Endothelial cell of hepatic sinusoid (primary cell): ENCODE measurements at regions not wholly inside any gene's neighbourhood (a gene's known extent, or its start where the extent isn't known, plus 50 kb on each side); places are given as distances from the start of the nearest gene placed in this dataset.
"Not testable (repeated sequence)": the region's sequence is repeated elsewhere in the genome, so short reads cannot be mapped to it uniquely, and the experiment has no call there.

Experiments
- in situ Hi-C: cut with HindIII; loops from 2 replicates; pipeline ENCODE4 v1.10.0; 2017; ENCODE audit warnings: low sequenced_read_pairs

DNA sequence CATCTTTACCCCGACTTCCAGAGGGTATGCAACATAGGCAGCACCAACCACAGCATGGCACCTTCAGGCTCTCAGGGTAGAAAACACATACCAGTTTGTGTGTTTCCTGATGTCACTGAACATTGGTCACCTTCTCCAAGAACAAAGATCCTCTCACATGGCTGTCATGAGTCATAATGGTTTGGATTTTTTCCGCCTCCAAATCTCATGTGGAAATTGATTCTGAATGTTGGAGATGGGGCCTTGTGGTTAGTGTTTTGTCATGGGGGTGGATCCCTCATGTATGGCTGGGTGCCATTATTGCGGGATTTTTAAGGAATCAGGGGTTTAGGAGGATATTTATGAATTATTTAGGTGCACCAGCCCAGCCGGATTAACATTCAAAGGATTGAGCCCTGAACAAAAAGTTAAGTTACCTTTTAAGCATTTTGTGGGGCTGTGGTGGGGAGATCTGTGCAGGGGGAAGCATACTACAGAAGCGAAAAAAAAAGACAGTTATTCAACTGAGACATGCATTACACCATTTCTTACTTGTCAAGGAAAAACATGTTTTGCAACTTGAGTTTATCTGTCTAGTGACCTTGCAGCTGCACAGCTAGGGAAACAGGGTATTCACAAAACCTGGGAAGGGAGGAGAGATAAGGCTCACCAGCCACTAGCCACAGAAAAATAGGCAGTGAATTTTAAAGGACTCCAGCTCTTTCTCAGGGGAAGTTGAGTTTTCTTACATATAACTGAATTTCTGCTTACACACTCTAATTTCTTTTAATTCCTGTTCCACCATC, 774.1 kb upstream of the AUTS2 start:
- in situ Hi-C loops: no loop called here

GRCh38 chr7:68828575-68828974, 769.7 kb upstream of the AUTS2 start:
- in situ Hi-C loops: no loop called here

- in situ Hi-C loops: no loop called here
These were observed 764.9 kb upstream of the AUTS2 start for GRCh38 chr7:68833422-68833821.

DNA sequence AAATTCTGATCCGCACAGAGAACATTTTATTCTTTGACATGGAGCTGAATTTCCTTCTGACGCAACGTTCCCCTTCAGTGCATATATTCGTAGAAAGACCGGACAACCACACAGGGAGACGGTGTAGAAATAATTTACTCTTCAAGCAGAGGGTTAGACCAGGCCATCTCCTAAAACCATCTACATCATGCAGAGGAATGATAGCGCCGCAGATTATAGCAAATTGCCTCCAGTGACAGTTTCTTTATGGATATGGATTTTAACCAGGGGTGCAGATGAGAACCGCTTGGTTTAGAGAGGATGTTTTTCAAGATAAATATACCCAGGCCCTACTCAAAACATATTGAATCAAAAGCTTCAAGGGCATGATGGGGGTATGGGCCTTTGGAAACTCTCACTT, 759.3 kb upstream of the AUTS2 start:
- in situ Hi-C loops: no loop called here

- in situ Hi-C loops: no loop called here
These were observed 757.3 kb upstream of the AUTS2 start for GRCh38 chr7:68840991-68841390.

DNA sequence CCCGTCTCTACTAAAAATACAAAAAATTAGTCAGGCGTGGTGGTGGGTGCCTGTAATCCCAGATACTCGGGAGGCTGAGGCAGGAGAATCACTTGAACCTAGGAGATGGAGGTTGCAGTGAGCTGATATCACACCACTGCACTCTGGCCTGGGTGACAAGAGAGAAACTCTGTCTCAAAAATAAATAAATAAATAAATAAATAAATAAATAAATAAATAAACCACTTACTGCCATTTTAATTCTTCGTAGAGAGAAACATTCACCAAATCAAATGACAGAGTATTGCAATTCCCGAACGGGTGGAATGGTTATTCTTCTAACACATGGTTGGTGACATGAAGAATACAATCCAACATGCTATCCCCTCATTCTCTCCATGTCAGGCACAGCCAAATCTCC, 754.3 kb upstream of the AUTS2 start:
- in situ Hi-C loops: not testable (repeated sequence)

DNA sequence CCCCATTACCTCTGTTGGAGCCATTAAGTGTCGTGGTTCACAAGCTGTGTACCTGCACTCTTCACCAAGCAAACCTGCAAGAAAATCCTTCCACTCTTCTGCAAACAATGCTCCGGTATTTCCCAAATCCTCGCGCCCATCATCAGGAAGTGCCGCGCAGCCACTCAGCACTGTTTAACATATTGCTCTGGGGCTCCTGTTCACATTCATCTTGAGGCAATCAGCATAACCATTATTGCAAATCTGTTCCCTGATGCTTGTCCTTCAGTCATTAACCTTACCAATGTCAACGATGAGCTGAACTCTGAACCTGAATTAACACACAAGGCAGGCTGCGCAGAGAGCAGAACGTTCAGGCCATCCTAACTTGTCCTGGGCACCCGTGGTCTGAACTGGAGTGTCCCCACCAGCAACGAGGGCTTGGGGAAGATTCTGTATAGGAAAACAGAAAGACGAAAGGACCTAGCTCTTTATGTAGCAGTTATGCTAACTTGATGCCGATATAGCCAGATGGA, 751.4 kb upstream of the AUTS2 start:
- in situ Hi-C loops: no loop called here

- in situ Hi-C loops: no loop called here
These were observed 745.0 kb upstream of the AUTS2 start for GRCh38 chr7:68853254-68853653.

DNA sequence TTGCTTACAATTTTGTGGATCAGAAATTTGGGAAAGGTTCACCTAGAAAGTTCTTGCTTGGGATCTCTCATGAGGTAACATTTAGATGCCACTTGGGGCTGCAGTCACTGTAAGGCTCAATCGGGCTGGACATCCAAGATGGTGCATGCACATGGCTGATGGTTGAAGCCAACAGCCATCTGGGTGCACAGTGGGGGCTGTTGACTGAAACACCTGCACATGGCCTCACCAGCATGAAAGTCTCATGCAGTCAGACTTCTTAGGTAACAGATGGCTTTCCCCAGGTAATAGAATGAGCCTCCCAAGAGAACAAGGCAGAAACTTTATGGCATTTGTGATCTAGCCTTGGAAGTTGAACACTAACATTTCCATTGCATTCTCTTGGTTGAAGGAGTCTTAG, 740.7 kb upstream of the AUTS2 start:
- in situ Hi-C loops: no loop called here

DNA sequence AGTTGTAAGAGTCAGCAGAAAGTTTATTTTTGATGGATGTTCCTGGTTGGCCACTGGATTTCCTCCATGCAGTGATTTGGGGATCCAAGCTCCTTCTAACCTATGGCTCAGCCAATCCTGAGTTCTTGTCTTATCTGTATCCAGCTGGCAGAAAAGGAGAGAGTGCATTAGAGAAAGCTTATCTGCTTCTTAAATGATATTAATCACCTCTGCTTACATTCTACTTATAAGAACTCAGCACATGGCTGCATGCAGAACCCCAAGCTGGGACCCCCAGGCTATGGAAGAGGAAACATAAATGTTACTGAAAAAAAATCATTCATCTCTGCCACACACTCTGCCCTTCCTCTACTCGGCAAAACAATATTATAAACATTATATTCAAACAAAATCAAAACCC, 739.8 kb upstream of the AUTS2 start:
- in situ Hi-C loops: no loop called here

DNA sequence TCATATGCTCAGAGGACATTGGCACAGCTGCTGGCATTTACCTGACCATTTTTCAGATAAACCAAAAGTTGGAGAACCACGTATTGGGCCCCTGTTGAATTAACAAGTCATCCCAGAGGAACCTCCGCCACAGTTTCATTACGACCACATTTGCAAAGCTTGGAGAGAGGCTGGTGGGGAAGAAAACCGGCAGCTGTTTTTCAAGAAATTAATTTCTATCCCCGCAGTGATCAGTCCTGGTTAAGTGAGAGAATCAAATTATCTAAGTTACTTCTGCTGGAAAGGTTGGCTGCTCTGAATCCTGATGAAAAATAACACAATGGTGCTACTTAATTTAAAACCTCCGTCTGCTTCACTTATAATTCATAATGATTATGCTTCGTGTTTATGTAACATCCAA, 737.1 kb upstream of the AUTS2 start:
- in situ Hi-C loops: no loop called here

DNA sequence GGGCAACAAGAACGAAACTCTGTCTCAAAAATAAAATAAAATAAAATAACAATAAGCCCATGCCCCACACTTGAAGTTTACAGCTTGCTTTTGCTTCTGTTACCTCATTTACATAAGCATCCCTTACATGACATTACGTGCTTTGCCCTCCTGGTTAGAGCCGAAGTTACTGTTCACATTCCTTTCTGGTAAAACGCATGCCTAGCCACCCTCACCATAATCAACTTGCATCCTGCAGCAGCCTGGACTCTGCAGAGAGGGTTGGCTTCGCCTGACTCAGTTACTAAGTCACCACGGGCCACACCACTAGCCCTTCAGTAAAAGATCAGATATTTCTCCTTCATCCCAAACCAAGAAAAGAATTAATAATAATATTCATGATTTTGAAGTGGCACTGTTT, 736.0 kb upstream of the AUTS2 start:
- in situ Hi-C loops: no loop called here

DNA sequence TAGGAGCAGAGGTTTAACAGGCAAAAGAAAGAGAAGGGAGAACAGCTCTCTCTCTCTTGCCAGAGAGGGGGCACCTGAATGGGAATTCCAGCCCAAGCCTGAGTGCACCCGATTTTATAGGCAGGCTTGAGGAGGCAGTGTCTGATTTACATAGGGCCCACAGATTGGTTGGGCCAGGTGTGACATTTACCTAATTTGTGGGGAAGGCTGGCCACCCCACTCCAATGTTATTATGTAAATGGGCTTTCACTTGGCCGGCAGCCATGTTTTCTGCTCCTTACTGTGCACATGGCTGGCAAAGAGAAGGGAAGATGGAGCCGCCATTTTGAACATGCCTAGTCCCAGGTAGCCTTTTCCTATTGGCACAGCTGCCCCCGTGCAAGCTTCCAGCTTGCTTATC, 735.5 kb upstream of the AUTS2 start:
- in situ Hi-C loops: no loop called here

DNA sequence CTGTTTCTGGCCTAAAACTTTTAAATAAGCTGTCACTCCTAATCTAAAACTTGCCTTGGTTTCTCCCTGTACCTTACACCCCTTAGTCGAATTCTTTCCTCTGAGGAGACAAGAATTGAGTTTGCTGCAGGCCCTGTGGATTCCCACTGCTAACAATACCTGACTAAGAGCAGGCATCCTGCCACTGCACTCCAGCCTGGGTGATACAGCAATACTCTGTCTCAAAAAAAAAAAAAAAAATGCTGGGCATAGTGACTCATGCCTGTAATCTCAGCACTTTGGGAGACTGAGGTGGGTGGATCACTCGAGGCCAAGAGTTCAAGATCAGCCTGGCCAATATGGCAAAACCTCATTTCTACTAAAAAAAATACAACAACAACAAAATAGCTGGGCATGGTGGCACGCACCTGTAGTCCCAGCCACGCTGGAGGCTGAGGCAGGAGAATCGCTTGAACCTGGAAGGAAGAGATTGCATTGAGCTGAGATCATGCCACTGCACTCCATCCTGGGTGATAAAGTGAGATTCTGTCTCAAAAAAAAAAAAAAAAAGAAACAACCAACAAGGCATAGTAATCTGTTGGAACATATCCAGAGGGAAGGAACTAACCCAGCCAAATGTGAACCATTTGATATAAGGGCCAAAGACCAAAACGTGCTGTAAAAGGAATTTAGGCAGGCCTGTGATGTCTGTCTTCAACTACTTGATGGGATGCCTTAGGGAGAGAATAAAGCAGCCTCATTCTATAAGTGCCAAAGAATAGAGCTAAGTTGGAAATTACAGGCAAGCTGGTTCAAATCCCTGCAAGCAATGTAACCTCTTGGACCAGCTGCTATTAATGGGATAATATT, 732.7 kb upstream of the AUTS2 start:
- in situ Hi-C loops: no loop called here

- in situ Hi-C loops: no loop called here
These were observed 732.1 kb upstream of the AUTS2 start for GRCh38 chr7:68866200-68866570.

DNA sequence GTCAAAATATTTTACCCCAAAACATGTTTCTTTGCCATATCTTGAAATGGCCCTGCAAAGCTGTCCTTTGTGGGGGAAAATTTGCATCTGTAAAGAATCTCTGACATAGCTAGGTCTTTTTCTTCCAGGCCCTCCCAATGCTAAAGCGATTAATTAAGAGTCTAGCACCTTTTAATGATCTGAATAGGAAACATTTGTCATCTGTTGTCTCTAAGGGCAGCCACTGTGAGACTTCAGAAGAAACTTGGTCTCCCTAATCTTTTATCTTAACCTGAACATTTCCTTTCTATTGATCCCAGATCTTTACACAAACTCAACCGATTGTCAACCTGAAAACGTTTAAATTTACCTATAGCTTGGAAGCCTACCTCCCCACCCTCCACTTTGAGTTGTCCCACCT, 731.6 kb upstream of the AUTS2 start:
- in situ Hi-C loops: not testable (repeated sequence)

DNA sequence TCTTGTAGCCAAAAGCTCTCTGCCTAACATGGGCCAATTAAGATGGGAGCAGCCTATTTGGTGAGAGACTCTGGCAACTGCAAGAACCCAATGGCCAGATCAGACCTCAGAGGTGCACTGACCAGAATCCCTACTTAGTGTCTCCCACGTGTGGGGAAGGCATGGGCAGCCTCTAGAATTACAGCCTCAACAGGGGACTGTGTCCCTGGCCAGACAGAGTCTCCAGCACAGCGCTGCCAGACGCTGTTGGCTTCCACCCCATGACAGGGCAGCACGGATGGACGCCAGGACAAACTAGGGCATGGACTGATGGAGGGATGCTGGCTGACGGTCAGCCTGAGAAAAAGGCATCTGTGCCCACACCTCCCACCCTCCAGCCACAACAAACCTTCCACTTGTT, 729.3 kb upstream of the AUTS2 start:
- in situ Hi-C loops: no loop called here

- in situ Hi-C loops: loop anchor here (5.0 kb wide), 1 partner anchor 101 kb away; no protein-coding TSS in a partner anchor
These were observed 724.7 kb upstream of the AUTS2 start for GRCh38 chr7:68873616-68874015.

- in situ Hi-C loops: no loop called here
These were observed 722.4 kb upstream of the AUTS2 start for GRCh38 chr7:68875857-68876256.

GRCh38 chr7:68887116-68887515, 711.2 kb upstream of the AUTS2 start:
- in situ Hi-C loops: not testable (repeated sequence)

DNA sequence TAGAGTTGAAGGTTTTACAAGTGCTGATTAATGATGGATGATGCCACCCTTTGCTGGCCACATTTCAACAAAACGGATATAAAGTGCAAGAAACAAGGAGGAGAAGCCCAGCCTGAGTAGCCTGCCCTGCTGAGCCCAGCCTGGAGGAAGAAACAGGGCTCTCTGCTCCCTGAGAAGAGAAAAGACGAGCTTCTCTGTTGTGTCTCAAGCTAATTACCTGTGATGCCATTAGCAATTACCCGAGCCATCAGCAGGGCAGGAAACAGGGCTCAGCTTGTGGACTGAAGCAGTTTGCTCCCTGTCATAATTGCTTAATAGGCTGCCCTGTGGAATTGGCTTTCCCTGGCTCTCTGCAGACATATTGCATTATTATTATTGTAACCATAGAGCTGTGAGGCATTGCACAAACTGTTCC, 709.3 kb upstream of the AUTS2 start:
- in situ Hi-C loops: no loop called here

GRCh38 chr7:68892236-68892635, 706.0 kb upstream of the AUTS2 start:
- in situ Hi-C loops: no loop called here
